HG02852 (cell line): ENCODE measurements at regions not wholly inside any gene's neighbourhood (a gene's known extent, or its start where the extent isn't known, plus 50 kb on each side); places are given as distances from the start of the nearest gene placed in this dataset.

Experiments
- ATAC-seq: cut with Tn5 transposase; IDR thresholded peaks from one replicate; pipeline ENCODE4 v1.9.1; 2021; ENCODE audit warnings: mild to moderate bottlenecking, moderate library complexity; ENCODE audit not compliant: unreplicated experiment

- no peak for ATAC-seq
Measured at GRCh38 chr1:188889166-188889565, 1588.5 kb downstream of the BRINP3 start.

- no peak for ATAC-seq
Measured at GRCh38 chr1:188891958-188892357, 1585.7 kb downstream of the BRINP3 start.

- ATAC-seq = no peak
Measured at GRCh38 chr1:188895611-188896010, 1582.1 kb downstream of the BRINP3 start.

GRCh38 chr1:188903241-188903640 lies 1574.4 kb downstream of the BRINP3 start:
- no peak for ATAC-seq

- no peak for ATAC-seq
Measured at GRCh38 chr1:188904201-188904600, 1573.5 kb downstream of the BRINP3 start.

GRCh38 chr1:188906921-188907641 lies 1570.6 kb downstream of the BRINP3 start:
- no peak for ATAC-seq

- ATAC-seq = no peak
Measured at GRCh38 chr1:188930382-188930781, 1547.3 kb downstream of the BRINP3 start.

- ATAC-seq = no peak
Measured at GRCh38 chr1:188931506-188931905, 1546.2 kb downstream of the BRINP3 start.

GRCh38 chr1:188937965-188938551 lies 1539.6 kb downstream of the BRINP3 start:
- no peak for ATAC-seq

- ATAC-seq = no peak
Measured at GRCh38 chr1:188941986-188942385, 1535.7 kb downstream of the BRINP3 start.

- no peak for ATAC-seq
Measured at GRCh38 chr1:188949701-188950100, 1528.0 kb downstream of the BRINP3 start.

- ATAC-seq = no peak
Measured at GRCh38 chr1:188958461-188959115, 1519.1 kb downstream of the BRINP3 start.

- ATAC-seq = no peak
Measured at GRCh38 chr1:188986745-188987417, 1490.8 kb downstream of the BRINP3 start.

GRCh38 chr1:188988589-188988988 lies 1489.1 kb downstream of the BRINP3 start:
- ATAC-seq = no peak

- ATAC-seq = no peak
Measured at GRCh38 chr1:188991221-188991930, 1486.3 kb downstream of the BRINP3 start.

GRCh38 chr1:189007824-189008223 lies 1469.8 kb downstream of the BRINP3 start:
- ATAC-seq = no peak

GRCh38 chr1:189021577-189021976 lies 1456.1 kb downstream of the BRINP3 start:
- ATAC-seq = no peak

- no peak for ATAC-seq
Measured at GRCh38 chr1:189022015-189022414, 1455.6 kb downstream of the BRINP3 start.

GRCh38 chr1:189027512-189027911 lies 1450.2 kb downstream of the BRINP3 start:
- ATAC-seq = no peak

GRCh38 chr1:189033169-189033568 lies 1444.5 kb downstream of the BRINP3 start:
- no peak for ATAC-seq

GRCh38 chr1:189036628-189037027 lies 1441.0 kb downstream of the BRINP3 start:
- no peak for ATAC-seq
